Trophoblast cell (in vitro differentiated cells and primary cell): ENCODE measurements at regions not wholly inside any gene's neighbourhood (a gene's known extent, or its start where the extent isn't known, plus 50 kb on each side); places are given as distances from the start of the nearest gene placed in this dataset.
"Not testable (repeated sequence)": the region's sequence is repeated elsewhere in the genome, so short reads cannot be mapped to it uniquely, and the experiment has no call there.

ENCODE experiments used
- DNase-seq, 2 donors: peaks; one replicate each; pipeline ENCODE4 v3.0.0-alpha.2; 2016
- H2AFZ ChIP-seq: 2 replicates; pipeline ENCODE4 v1.6.1; 2013; ENCODE audit warnings: low read length, moderate library complexity, mild to moderate bottlenecking; ENCODE audit not compliant: insufficient read depth, poor library complexity
- H2AK5ac ChIP-seq: 2 replicates; pipeline ENCODE4 v1.6.1; 2013; ENCODE audit warnings: mild to moderate bottlenecking, low read length
- H2BK120ac ChIP-seq: 2 replicates; pipeline ENCODE4 v1.6.1; 2013; ENCODE audit warnings: low read length, mild to moderate bottlenecking, moderate library complexity; ENCODE audit not compliant: insufficient read depth, poor library complexity
- H2BK12ac ChIP-seq: 2 replicates; pipeline ENCODE4 v1.6.1; 2013; ENCODE audit warnings: mild to moderate bottlenecking, low read length, moderate library complexity
- H2BK5ac ChIP-seq: 2 replicates; pipeline ENCODE4 v1.6.1; 2013; ENCODE audit warnings: low read length, low read depth, moderate library complexity, mild to moderate bottlenecking; ENCODE audit not compliant: poor library complexity
- H3K14ac ChIP-seq: 2 replicates; pipeline ENCODE4 v1.6.1; 2013; ENCODE audit warnings: mild to moderate bottlenecking, low read length
- H3K18ac ChIP-seq: 2 replicates; pipeline ENCODE4 v1.6.1; 2013; ENCODE audit warnings: mild to moderate bottlenecking, low read length
- H3K23ac ChIP-seq: 2 replicates; pipeline ENCODE4 v1.6.1; 2013; ENCODE audit warnings: low read length
- H3K27ac ChIP-seq: 2 replicates; pipeline ENCODE4 v1.5.1; 2013; ENCODE audit warnings: low read depth, mild to moderate bottlenecking, inconsistent platforms, low read length, moderate library complexity
- H3K27me3 ChIP-seq: 2 replicates; pipeline ENCODE4 v1.6.1; 2013; ENCODE audit warnings: inconsistent platforms, mild to moderate bottlenecking, low read length, moderate library complexity; ENCODE audit not compliant: insufficient read depth
- H3K36me3 ChIP-seq, 2 experiments: 1 replicate in 1 of 2; 2 replicates in 1 of 2; pipeline ENCODE4 v1.6.1; 2013; ENCODE audit warnings: low read length in 2 of 2, mild to moderate bottlenecking in 2 of 2, moderate library complexity in 1 of 2; ENCODE audit not compliant: insufficient read depth in 2 of 2, control insufficient read depth in 1 of 2
- H3K4ac ChIP-seq: 2 replicates; pipeline ENCODE4 v1.6.1; 2013; ENCODE audit warnings: low read depth, mild to moderate bottlenecking, low read length, moderate library complexity
- H3K4me1 ChIP-seq, 2 experiments: 1 replicate in 1 of 2; 2 replicates in 1 of 2; pipeline ENCODE4 v1.6.1; 2013; ENCODE audit warnings: low read length in 2 of 2, mild to moderate bottlenecking in 2 of 2, moderate library complexity in 1 of 2; ENCODE audit not compliant: insufficient read depth in 2 of 2, control insufficient read depth in 1 of 2
- H3K4me2 ChIP-seq: 2 replicates; pipeline ENCODE4 v1.6.1; 2013; ENCODE audit warnings: inconsistent platforms, mild to moderate bottlenecking, low read length, moderate library complexity
- H3K4me3 ChIP-seq: 2 replicates; pipeline ENCODE4 v1.5.1; 2013; ENCODE audit warnings: mild to moderate bottlenecking, low read depth, low read length, inconsistent platforms
- H3K79me1 ChIP-seq: one replicate; pipeline ENCODE4 v1.6.1; 2013; ENCODE audit warnings: low read length
- H3K79me2 ChIP-seq: 2 replicates; pipeline ENCODE4 v1.6.1; 2013; ENCODE audit warnings: low read length, mild to moderate bottlenecking; ENCODE audit not compliant: control insufficient read depth, insufficient read depth, poor library complexity
- H3K9ac ChIP-seq: 2 replicates; pipeline ENCODE4 v1.6.1; 2013; ENCODE audit warnings: mild to moderate bottlenecking, low read length
- H3K9me3 ChIP-seq: 2 replicates; pipeline ENCODE4 v1.6.1; 2013; ENCODE audit warnings: low read depth, mild to moderate bottlenecking, control low read depth, inconsistent platforms, low read length; ENCODE audit not compliant: insufficient read depth
- H4K12ac ChIP-seq: 2 replicates; pipeline ENCODE4 v1.6.1; 2013; ENCODE audit warnings: low read depth, mild to moderate bottlenecking, low read length, moderate library complexity
- H4K8ac ChIP-seq: 2 replicates; pipeline ENCODE4 v1.6.1; 2013; ENCODE audit warnings: low read depth, mild to moderate bottlenecking, low read length, moderate library complexity
- H4K91ac ChIP-seq: one replicate; pipeline ENCODE4 v1.6.1; 2013; ENCODE audit warnings: low read depth, mild to moderate bottlenecking, low read length, moderate library complexity
- WGBS: extraction: QIAGEN DNeasy Blood & Tissue Kit; methylation state at CpG from one replicate; pipeline ENCODE4 v1.1.7; 2013; ENCODE audit warnings: missing lambda C conversion rate; ENCODE audit not compliant: insufficient read length, insufficient coverage; ENCODE audit errors: extremely low coverage; 5-methylcytosine and 5-hydroxymethylcytosine counted together

DNA sequence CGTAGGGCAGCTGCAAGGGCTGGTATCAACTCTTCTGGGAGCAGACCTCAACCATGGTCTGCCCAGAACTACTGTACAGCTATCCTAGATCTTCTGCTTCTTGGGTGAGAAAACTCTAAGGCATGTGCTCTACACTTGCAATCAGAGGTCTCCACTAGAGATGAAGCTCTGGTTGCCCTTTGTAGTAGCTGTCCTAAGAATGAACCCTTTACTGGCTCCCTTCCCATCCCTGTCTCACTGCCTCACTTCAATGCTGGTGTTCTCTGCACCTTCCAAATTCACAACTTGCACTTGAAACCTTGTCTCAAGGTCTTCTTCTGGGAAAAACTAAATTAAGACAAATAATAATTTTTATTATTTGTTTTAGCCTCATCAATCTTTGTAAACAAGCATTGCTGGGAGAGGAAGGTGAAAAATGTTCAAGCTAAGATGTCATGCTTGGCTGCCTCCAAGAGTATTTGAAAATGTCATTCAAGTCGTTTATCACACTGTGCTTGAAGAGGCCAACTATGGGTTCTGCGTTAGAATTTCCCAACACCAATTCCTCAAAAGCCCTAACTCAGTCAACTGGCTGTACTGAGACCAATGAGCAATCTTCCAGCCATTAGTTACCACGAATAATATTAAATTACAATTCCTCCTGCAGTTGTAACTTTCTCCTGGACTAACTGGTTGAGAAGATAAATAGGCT lies 216.9 kb upstream of the ADRA1D start:
- no CpG with 5 or more reads among the region's 4 CpGs for WGBS
- Histone ChIP-seq H3K4me3 (no peak overlapping the region), H3K79me1 (no peaks in the 10 kb centered on the region), H3K9me3 (no peaks in the 10 kb centered on the region), H3K4me2 (no peak overlapping the region), H3K9ac (no peak overlapping the region), H2AFZ (no peak overlapping the region), H2BK12ac (no peak overlapping the region), H2BK5ac (no peak overlapping the region), H3K36me3 (no peaks in the 10 kb centered on the region), H3K4ac (no peak overlapping the region), H4K12ac (no peak overlapping the region), H2BK120ac (no peak overlapping the region), H3K4me1 (no peaks in the 10 kb centered on the region), H3K14ac (no peak overlapping the region), H2AK5ac (no peak overlapping the region), H4K8ac (no peak overlapping the region), H3K27ac (no peak overlapping the region), H3K18ac (no peak overlapping the region), H4K91ac (no peak overlapping the region), H3K79me2 (no peaks in the 10 kb centered on the region), H3K23ac (no peak overlapping the region), H3K27me3 (no peaks in the 10 kb centered on the region)
- no peak for DNase-seq

DNA sequence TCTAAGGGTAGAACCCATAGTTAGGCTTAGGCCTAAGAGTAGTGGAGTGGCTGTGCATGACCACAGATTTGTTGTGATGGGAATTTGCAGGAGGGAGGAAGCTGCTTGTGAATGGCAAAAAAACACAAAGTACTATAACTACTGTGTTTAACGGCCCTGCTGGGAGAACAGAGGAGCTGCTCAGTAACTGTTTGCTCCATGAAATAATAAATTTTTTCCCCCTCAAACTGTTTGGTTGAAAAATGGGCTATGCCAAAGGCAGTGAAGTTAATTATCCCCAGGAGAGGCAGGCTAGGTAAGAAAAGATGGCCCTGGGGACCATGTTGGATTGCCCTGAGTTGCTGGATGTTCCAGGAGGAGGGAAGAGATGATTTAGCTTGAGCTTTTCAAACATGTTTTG lies 216.1 kb upstream of the ADRA1D start:
- H3K18ac ChIP-seq, result no peak overlapping the region
- H3K4me1 ChIP-seq, result no peaks in the 10 kb centered on the region
- no peak overlapping the region for H3K4me2 ChIP-seq
- no peaks in the 10 kb centered on the region for H3K27me3 ChIP-seq
- no peak overlapping the region for H3K23ac ChIP-seq
- DNase-seq, result no peak
- no peak overlapping the region for H3K4me3 ChIP-seq
- no peak overlapping the region for H2AK5ac ChIP-seq
- no peaks in the 10 kb centered on the region for H3K36me3 ChIP-seq
- no peaks in the 10 kb centered on the region for H3K79me2 ChIP-seq
- H3K27ac ChIP-seq, result no peak overlapping the region
- no peak overlapping the region for H4K8ac ChIP-seq
- no peak overlapping the region for H3K14ac ChIP-seq
- H4K12ac ChIP-seq, result no peak overlapping the region
- H3K79me1 ChIP-seq, result no peaks in the 10 kb centered on the region
- no peak overlapping the region for H3K4ac ChIP-seq
- no peak overlapping the region for H3K9ac ChIP-seq
- H2BK120ac ChIP-seq, result no peak overlapping the region
- no peaks in the 10 kb centered on the region for H3K9me3 ChIP-seq
- no CpG with 5 or more reads among the region's 1 CpG for WGBS
- H2AFZ ChIP-seq, result no peak overlapping the region
- H2BK5ac ChIP-seq, result no peak overlapping the region
- H4K91ac ChIP-seq, result no peak overlapping the region
- no peak overlapping the region for H2BK12ac ChIP-seq

DNA sequence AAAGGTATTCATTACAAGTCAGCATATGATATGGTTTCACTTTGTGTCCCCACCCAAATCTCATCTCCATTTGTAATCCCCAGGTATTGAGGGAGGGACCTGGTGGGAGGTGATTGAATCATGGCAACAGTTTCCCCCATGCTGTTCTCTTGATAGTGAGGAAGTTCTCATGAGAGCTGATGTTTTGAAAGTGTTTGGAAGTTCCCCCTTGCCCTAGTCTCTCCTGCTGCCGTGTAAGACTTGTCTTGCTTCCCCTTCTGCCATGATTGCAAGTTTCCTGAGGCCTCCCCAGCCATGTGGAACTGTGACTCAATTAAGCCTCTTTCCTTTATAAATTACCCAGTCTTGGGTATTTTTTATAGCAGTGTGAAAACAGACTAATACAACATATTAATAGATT lies 213.7 kb upstream of the ADRA1D start:
- not testable (repeated sequence) for H3K4ac ChIP-seq, H3K4me3 ChIP-seq, H3K9ac ChIP-seq, H2AK5ac ChIP-seq, H3K36me3 ChIP-seq, H2BK120ac ChIP-seq, H3K27me3 ChIP-seq, H4K12ac ChIP-seq, H4K8ac ChIP-seq, H3K18ac ChIP-seq, H2AFZ ChIP-seq, H3K14ac ChIP-seq, H3K23ac ChIP-seq, H3K79me1 ChIP-seq, H4K91ac ChIP-seq, H3K79me2 ChIP-seq, H3K27ac ChIP-seq, H3K4me2 ChIP-seq, H3K4me1 ChIP-seq, H2BK5ac ChIP-seq, H3K9me3 ChIP-seq
- peak in 1 of 2 donors; percentile 31 for DNase-seq
- H2BK12ac ChIP-seq, result peak overlapping the region; percentile 14
- no CpG with 5 or more reads among the region's 1 CpG for WGBS

DNA sequence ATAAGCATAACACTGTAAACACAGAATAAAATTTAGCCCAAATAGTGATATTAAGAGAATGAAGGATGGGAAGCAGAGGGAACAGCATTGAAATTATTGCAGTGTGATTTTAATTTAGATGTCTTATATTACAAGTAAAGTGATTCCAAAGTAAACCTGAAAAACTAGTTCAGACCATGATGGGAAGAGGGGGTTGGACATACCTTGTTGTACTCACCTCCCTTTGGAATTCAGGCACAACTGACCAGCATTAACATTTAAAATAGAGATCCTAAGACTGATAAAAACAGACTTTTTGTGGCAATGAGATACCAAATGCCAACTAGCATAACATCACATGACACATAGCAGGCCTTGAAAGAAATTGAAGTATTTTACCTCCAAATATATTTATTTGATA lies 210.0 kb upstream of the ADRA1D start:
- H3K23ac ChIP-seq, result no peak overlapping the region

More for the DNA sequence above, 210.0 kb upstream of the ADRA1D start:
- peaks cover 8% of the 10 kb centered on the region for H3K79me1 ChIP-seq
- peaks cover 2 to 7% of the 10 kb centered on the region in 2 experiments for H3K4me1 ChIP-seq
- H3K4me3 ChIP-seq, result no peak overlapping the region
- H4K12ac ChIP-seq, result no peak overlapping the region
- H4K8ac ChIP-seq, result no peak overlapping the region
- peak; percentile 67 to 93 for DNase-seq
- H3K27me3 ChIP-seq, result no peaks in the 10 kb centered on the region
- no peak overlapping the region for H4K91ac ChIP-seq
- no peak overlapping the region for H3K9ac ChIP-seq
- H3K4ac ChIP-seq, result no peak overlapping the region
- no peak overlapping the region for H2BK5ac ChIP-seq
- H2AK5ac ChIP-seq, result no peak overlapping the region
- H3K9me3 ChIP-seq, result no peaks in the 10 kb centered on the region
- no peaks in the 10 kb centered on the region for H3K79me2 ChIP-seq
- H3K14ac ChIP-seq, result no peak overlapping the region
- no peak overlapping the region for H2BK12ac ChIP-seq
- no peak overlapping the region for H3K4me2 ChIP-seq
- H3K36me3 ChIP-seq, result no peaks in the 10 kb centered on the region
- H2AFZ ChIP-seq, result no peak overlapping the region
- no peak overlapping the region for H2BK120ac ChIP-seq
- H3K27ac ChIP-seq, result no peak overlapping the region
- H3K18ac ChIP-seq, result no peak overlapping the region
